ENCODE measurements at regions not wholly inside any gene's neighbourhood (a gene's known extent, or its start where the extent isn't known, plus 50 kb on each side); places are given as distances from the start of the nearest gene placed in this dataset.

DNA sequence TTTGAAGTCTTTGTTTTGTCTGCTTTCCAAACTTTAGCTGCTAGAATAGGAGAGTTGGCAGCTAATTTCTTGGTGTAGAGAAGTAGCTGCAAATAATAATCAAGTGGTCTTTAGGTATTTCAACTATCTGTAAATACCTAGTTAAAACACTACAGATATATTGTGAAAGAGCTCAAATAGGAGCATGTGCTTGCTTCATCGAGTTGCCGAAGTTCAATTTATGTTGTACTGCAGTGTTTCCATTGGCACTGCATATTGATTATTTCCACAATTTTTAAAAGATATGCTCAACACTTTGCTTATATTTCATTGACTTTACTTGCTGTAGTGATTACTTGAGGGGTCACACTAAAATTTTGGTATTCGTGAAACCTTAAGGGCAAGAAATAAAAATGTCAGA, 131.6 kb upstream of the BMP4 start:
- no peak for DNase-seq (ENCODE audit: low read depth in 2 of 3, low spot score in 2 of 3)

DNA sequence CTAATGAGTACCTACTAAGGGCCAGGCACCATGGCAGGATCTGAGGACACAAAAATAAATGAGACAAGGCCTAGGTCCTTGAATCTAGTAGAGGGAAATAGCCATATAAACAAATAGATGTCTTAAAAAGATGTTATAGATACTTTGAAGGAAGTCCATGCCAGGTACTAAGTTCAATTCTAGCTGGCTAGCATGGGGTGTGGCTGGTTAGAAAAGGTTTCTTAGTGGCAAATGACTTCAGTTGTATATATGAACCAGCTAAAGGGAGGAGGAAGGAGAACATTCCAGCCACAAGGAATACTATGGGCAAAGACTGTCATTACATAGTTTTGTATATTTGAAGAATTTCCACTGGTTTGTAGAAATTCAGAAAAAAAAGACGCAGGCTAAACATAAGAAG, 133.6 kb upstream of the BMP4 start:
- DNase-seq (ENCODE audit: low read depth in 2 of 3, low spot score in 2 of 3), result no peak

DNA sequence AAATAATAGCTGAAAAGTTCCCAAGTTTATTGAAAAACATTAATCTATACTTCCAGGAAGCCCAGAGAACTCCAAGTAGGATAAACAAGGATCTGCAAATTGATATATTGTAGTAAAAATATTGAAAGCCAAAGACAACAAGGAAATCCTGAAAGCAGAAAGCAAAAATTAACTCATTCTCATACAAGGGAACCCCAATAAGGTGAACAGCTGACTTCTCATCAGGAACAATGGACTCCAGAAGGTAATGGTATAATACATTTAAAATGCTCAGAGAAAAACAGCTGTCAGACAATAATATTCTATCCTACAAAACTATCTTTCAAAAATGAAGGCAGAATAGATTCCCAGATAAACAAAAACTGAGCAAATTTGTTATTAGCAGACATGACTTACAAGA, 138.1 kb upstream of the BMP4 start:
- no peak for DNase-seq (ENCODE audit: low read depth in 2 of 3, low spot score in 2 of 3)

DNA sequence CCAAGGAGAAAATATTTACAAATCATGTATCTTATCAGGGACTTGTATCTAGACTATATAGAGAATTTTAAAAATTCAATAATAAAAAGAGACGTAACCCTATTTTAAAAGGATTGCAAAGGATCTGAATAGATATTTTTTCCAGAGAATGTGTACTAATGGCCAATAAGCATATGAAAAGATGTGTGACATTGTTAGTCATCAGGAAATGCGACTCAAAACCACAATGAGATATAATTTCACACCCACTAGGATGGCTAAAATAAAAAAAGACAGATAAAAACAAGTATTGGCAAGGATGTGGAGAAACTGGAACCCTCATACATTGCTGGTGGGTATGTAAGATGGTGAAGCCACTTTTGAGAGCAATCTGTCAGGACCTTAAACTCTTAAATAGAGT, 141.9 kb upstream of the BMP4 start:
- no peak for DNase-seq (ENCODE audit: low read depth in 2 of 3, low spot score in 2 of 3)

DNA sequence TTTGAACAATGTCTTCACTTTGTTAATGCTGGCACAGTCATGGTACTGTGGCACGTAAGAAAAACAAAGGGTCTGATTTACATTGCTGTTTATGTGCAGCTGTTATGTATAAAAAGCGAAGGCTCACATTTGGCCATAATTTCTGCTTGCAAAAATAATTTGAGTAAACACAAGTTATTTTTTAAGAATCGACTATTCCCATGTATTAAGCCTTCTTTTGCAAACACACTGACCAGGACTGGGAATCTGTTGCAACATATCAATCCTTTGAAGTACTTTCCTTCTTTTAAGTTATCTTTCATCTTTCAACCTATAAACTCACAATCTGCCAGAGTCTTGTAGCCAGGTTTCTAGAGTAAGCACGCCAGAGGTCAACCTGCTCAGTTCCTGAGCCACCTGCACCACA, 145.4 kb upstream of the BMP4 start:
- DNase-seq (ENCODE audit: low read depth in 2 of 3, low spot score in 2 of 3), result no peak

DNA sequence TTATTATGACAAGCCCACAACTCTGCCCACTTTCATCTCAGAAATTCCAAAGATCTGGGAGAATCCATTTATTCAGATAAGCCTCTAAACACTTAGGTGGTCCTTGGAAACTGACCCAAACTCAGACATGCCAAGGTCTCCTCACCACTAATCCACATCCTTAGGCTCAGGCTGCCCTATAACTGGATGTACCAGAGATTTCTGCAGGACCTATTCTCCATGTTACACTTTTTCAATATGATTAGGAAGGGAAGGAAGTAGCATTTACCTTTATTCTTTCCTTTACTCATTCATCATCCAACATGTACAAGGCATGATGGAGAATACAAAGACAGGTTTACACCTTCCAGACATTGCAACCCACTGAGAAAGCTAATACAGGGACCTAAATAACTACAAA, 145.9 kb upstream of the BMP4 start:
- DNase-seq (ENCODE audit: low read depth in 2 of 3, low spot score in 2 of 3), result no peak

DNA sequence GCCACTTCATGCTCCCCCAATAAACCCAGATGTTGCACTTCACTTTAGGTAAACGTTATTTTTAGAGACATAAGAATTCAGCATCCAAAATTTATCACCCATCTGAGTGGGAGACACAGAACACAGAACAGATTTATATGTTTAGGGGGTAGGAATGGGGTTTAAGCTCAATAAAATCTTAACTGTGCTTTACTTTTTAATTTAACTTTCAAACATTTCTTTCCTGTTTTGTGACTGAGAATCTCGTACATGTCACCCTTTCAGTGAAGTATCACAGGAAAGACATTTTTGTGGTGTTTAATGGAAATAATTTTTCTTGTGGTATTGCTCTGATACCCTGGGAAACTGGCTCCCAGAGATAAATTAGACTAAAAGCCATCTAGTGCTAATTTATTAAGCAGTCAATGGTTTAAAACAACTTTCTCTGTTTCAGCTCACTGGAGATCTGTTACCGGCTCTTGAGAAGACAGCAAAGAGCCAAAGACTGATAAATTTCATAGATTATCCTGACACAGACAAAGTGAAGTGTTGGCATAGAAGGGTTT, 148.0 kb upstream of the BMP4 start:
- no peak for DNase-seq (ENCODE audit: low read depth in 2 of 3, low spot score in 2 of 3)

DNA sequence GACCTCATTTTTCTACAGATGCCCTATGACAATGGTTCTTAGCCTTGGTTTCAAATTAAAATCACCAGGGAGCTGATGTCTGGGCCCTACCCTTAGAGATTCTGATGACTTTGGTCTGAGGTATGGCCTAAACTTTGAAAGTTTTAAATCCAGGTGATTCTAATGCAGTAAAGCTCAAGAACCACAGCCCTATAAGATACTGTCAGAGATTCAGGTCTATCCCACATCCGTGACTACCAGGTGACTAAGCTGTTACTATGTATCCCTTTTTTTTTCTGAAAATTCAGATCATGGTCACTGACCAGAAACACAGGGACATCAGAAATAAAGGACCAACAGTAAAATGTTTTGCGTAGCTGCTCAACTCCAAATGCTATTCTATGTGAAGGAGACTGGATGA, 148.8 kb upstream of the BMP4 start:
- DNase-seq (ENCODE audit: low read depth in 2 of 3, low spot score in 2 of 3), result no peak

DNA sequence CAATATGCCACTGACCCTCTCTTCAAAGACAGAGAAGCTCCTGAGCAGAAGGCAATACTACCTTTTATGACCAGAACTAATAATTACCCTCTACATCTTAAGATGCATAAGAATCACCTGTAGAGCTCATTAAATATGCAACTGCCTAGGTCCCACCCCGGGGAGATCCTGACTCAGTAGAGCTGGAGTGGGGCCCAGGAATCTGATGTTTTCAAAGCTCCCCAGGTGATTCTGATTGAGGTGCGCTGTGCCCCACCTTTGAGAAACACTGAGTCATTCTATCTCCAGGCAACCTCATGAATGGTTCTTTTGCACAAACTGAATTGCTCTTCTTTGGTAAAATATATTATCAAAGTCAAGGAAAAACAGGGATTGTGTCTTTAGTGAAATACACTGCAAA, 149.3 kb upstream of the BMP4 start:
- no peak for DNase-seq (ENCODE audit: low read depth in 2 of 3, low spot score in 2 of 3)

DNA sequence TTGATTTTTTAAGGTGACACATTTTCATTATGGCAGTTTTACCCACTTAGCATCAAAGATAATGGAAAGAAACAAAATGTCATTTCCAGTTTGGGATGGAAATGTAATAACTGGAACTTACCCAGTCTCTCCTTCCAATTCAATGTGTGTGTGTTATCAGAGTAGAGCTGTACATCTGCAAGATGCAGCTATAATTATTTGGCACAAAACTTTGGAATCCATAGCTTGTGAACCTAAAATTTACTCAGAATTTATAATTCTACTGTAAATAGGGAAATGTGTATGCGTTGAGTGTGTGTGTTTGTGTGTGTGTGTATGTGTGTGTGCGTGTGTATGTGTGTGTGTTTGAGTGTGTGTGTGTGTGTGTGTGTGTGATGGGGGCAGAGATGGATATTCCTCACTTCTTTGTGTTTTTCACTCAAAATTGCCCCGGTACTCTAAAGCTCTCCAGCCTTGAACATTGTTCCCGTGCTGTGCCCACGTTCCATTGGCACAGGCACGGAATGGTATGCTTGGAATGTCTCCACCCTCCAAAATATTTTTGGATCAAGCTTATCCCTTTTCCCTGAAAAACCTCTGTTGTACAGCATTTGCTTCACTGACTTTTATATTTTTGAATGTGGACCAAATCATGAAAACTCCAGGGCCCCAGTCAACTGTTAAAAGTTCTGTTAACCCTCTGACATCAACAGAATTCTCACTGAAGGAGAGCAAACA, 150.2 kb upstream of the BMP4 start:
- no peak for DNase-seq (ENCODE audit: low read depth in 2 of 3, low spot score in 2 of 3)

DNA sequence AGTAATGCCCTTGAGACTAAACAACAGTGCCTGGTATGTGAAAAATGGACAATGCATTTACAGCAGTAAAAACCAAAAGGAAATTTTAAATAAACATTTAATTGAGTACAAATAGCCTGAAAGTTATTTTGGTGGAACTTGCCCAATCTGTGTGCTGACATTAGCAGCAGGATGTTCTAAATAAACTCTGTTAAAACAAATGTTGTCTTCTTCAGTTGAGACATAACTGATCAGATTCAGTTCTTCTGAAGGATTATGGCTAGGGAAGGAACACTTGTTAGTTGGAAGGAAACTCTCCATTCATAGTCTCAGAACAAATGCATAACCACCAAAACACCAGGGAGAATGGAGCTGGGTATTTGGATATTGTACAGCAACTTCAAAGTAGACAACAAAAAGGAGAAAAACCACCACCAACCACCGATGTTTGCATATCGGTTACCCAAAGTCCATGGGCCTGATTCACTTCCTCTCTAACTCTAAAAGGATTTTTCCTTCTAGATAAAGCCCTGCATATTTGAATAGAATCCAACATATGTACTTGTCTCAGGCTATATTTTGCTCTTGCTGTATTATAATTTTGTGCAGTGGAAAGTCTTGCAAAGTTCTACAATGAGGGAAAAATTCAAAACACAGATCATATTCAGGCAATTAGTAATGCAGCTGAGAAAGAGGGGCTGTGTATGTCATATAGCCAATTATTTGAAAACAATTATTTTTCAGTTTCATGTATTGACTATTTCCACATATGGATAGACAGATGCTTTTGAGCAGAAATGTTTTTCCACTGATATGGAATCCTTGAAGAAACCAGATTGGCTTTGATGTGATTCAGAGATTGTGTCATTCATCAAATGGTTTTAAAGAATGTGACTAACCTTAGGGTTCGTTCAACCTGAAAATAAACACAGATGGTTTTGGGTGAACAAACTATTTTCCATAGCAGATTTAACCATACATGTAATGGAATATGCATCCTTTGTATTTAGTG, 152.2 kb upstream of the BMP4 start:
- DNase-seq (ENCODE audit: low read depth in 2 of 3, low spot score in 2 of 3), result no peak

DNA sequence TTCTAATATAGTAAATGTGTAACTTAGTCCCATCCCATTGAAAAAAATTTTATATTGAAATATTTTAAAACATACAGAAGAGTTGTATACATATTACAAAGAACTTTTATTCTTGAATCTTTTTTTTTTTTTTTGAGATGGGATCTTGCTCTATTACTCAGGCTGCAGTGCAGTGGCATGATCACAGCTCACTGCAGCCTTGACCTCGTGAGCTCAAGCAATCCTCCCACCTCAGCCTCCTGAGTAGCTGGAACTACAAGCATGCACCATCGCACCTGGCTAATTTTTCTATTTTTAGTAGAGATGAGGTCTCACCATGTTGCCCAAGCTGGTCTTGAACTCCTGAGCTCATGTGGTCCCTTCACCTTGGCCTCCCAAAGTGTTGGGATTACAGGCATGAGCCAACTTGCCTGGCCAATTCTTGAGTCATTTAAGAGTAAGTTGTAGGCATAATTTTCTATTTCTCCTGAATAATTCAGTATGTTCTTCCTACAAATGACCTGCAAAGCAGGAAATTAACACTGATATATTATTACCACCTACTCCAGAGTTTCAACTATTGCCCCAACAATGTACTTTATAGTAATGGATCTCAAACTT, 153.0 kb upstream of the BMP4 start:
- DNase-seq (ENCODE audit: low read depth in 2 of 3, low spot score in 2 of 3), result no peak

DNA sequence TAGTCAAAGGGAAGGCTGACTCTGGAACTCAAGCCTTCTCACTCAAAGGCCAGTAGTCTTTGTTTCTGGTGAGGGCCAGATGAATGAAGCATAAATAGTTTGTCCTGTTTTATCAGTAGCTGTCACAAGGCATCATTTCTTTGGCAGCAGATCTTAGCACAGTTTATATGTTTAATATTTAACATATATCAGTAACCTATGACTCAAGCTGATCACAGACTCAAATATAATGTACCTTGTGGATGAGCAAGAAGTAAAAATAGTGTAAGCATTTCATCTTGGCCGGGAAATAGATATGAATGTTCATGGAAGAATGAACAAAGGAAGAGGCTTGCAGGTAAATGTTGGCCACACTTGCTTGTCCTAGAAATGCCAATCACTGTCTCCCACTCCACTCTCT, 158.3 kb upstream of the BMP4 start:
- no peak for DNase-seq (ENCODE audit: low read depth in 2 of 3, low spot score in 2 of 3)

DNA sequence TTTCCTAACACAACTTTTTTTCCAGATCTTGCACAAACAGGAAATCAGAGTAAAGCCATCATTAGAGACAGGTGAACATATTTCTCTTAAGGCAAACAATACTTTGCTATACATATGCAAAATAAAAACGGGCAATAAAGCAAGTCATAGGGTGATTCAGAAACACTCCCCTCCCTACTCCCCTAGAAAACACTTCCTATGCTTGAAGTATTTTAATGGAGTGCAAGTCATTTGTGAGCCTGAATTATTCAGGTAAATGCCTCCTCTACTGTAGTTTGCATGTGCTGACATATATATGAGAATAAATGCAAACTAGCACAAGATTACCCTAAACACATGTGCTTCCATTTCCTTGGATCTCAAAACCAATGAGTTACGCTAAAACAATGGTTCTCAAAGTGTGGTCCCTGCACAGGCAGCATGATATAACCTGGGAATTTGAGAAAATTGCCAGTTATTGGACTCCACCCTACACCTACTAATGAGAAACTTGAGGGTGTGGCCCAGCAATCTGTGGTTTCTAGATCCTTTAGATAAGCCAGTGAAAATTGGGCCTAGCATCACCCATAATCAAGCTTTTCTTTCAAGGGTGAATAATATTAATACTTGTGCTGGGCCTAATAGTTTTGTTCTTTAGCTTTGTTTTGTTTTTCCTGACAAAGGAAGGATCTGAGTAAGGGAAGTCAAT, 159.7 kb upstream of the BMP4 start:
- no peak for DNase-seq (ENCODE audit: low read depth in 2 of 3, low spot score in 2 of 3)

DNA sequence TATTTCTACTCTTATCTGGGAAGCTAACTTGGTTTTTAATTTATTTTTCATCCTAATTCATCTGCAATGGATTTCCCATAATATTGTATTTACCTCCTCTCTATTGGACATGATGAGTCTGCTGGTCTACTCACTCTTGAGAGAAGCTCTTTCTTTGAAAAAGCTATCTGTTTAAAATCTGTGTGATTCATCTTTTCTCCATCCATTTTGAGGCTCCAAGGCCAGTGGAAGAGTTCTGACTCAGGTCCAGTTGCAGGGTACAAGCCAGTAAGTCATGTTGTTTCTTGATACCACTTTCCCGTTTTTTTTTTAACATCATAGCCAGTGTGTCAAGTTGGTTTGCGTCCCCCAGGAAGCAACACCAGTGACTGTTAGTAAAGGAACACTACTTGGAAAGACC, 160.3 kb upstream of the BMP4 start:
- DNase-seq (ENCODE audit: low read depth in 2 of 3, low spot score in 2 of 3), result no peak

DNA sequence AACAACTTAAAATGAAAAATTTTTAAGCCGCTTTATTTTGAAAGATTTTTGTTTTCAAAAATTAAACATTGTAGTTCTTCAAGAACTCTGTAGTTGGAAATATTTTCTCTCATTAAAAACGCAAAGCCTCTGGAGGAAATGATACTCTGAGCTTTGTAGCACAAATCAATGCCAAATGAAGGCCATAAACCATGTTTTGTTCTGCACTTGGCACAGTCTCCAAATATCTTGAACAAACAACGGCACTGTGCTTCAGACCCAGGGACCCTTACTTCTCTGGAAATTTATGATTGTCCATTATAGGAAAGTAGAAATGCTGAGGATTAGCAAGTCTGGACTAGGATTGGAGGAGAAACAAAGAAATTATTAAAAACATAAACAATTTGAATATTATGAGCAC, 160.8 kb upstream of the BMP4 start:
- no peak for DNase-seq (ENCODE audit: low read depth in 2 of 3, low spot score in 2 of 3)

DNA sequence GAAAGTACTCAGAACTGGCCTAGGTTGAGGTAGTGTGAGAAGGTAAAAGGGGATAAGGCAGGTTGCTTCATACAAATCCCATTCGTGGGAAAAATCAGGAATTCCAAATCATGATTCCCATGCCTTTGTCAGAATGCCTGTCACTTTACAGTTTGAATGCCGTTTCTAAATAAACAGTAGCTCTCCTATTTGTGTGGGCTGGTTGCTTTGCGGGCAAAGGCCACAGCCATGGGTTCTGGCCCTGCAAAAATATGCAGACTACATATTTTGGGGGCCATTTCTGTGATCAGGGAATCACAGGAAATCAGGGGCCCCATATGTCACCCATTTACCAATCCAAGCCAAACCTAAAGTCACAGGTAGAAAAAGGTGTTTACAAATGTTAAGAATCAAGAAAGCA, 161.3 kb upstream of the BMP4 start:
- no peak for DNase-seq (ENCODE audit: low read depth in 2 of 3, low spot score in 2 of 3)

DNA sequence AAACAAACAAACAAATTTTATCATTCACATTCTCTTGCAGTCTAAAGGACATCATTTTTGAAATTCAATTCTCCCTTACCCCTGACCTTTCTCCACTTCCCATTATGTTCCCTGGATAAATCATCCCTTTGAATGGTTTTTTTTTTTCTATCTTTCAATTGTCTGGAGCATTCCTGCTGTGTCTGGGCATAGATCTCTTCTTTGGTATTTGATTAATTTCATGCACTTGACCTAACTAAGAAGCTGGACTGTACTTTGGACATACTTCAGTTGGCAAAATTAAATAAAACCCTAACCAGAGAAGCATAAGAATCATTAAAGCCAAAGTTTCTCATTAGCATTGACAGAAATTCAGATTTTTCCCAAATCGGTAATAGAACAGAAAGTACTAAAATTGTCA, 163.6 kb upstream of the BMP4 start:
- no peak for DNase-seq (ENCODE audit: low read depth in 2 of 3, low spot score in 2 of 3)

DNA sequence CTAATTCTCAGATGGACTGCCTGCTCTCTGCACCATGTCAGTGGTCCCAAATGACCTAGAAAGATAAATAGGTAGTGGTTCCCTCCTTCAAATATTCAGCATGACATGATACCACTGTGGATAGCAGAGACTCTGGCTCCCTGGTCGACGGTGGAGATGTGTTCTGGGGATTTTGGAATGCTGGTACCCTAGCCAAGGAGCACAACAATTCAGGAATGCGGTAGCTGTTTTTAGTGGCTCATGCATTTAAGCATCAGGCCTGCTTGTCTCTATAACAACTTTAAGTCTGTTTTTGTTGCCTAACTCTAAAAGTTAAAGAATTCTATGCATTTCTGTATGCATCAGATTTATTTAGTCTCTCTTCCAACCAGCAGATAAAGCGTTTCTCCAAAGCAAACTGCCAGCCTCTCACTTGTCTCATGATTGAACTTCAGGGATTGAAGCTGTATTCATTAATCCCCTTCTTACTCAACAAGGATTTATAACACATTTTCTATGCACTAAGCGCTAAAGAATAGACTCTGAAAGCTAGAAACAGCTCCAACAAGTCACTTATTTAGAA, 164.9 kb upstream of the BMP4 start:
- no peak for DNase-seq (ENCODE audit: low read depth in 2 of 3, low spot score in 2 of 3)

DNA sequence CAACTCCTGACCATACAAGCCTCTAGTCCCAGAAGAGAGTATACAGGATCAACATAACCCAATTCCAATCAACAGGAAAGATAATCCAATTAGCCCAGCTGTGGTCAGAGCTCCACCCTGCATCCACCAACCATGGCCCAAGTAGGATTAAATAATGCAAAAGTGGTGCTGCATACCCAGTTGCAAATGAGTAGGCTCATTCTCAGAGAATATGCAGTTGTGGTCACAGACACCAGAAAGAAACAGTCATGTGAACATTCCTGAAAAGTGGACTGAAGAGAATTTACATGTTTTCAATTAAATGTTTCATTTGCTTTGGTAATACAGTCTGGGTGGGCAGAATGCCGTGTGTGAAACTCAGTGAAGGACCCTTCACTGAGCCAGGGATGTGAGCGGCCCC, 167.2 kb upstream of the BMP4 start:
- no peak for DNase-seq (ENCODE audit: low read depth in 2 of 3, low spot score in 2 of 3)

DNA sequence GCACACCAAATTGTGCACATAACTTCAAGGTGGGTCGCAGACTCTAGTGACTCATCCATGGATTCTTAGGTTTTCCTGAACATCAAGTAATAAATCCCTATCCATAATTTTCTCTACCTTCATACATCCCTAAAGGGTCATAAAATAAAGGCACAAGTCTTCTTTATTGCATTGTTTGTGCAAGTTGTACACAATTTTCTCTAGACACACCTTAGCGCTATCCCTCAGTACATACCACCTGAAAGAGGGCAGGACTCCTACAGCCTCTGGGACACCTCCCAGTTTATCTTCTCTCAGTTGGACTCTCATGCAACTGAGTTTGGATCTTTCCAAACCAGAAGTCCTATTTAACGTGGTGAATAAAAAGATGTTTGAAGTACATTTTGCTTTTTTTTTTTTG, 168.5 kb upstream of the BMP4 start:
- no peak for DNase-seq (ENCODE audit: low read depth in 2 of 3, low spot score in 2 of 3)

Data from hematopoietic multipotent progenitor cell (in vitro differentiated cells).